ENCODE measurements at regions not wholly inside any gene's neighbourhood (a gene's known extent, or its start where the extent isn't known, plus 50 kb on each side); places are given as distances from the start of the nearest gene placed in this dataset.
"Not testable (repeated sequence)": the region's sequence is repeated elsewhere in the genome, so short reads cannot be mapped to it uniquely, and the experiment has no call there.

DNA sequence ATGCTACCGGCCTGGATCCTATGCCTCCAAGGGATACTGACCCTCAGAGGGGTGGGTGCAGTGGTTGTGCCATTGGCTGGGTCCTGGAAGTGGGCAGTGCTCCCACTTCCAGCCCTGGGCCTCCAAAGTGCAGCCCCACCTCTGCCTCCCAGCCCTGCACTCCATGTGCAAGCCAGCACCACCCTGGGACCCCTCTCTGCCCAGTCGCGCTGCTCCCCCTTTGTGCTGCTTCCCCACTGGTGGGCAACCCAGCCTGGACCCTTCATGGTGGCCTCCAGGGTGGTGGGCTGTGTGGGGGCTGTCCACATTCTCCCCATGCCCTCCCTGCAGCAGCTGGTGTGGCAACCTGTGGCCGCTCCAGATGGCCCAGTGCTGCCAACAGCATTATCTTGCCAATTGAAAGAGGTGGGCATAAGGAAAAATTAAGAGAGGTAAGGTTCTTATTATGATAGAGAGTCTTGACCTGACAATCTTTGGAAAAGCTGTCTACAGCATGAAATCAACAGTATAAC, 309.7 kb downstream of the GUCY2F start:
- DNase-seq (ENCODE audit: low spot score), result no peak

DNA sequence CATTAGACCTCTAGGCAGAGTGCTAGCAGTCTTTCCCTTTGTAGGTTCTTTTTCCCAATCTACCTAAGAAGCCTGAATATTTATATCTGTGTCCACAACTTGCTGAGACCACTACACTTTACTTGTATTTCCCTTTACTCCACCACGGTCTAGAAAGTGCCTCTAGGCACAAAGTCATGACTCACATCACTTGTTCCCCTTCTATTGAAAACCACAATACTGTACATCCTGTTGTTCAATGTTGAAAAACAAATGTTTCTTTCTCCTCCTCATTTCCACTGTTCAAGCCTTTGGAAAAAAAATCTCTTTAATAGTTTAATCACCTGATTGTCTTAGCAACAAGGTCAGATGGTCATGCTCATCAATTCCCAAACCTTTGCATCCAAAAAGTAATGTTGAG, 326.7 kb downstream of the GUCY2F start:
- no peak for DNase-seq (ENCODE audit: low spot score)

DNA sequence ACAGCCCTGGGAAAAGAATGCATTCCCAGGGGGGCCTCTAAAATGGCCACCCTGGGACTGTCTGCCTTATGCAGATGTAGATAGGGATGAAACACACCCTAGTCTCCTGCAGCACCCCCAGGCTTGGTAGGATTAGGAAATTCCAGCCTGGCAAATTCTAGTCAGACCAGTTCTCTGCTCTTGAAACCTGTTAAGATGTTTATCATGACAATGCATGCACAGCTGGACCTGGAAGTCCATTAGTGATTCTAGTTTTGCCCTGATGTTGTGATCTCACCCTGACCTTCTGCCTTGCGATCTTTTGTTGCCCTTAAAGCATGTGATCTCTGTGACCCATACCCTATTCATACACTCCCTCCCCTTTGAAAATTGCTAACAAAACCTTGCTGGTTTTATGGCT, 337.7 kb downstream of the GUCY2F start:
- DNase-seq (ENCODE audit: low spot score), result not testable (repeated sequence)

DNA sequence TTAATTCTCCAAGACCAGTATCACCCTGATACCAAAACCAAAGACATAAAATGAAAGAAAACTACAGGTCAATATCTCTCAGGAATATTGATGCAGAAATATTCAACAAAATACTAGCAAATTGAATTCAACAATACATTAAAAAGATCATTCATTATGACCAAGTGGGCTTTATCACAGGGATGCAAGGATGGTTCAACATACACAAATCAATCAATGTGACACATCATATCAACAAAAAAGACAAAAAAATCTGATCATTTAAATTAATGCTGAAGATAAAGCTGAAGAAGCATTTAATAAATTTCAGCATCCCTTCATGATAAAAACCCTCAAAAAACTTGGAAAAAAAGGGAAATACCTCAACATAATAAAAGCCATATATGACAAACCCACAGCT, 341.4 kb downstream of the GUCY2F start:
- DNase-seq (ENCODE audit: low spot score), result no peak

DNA sequence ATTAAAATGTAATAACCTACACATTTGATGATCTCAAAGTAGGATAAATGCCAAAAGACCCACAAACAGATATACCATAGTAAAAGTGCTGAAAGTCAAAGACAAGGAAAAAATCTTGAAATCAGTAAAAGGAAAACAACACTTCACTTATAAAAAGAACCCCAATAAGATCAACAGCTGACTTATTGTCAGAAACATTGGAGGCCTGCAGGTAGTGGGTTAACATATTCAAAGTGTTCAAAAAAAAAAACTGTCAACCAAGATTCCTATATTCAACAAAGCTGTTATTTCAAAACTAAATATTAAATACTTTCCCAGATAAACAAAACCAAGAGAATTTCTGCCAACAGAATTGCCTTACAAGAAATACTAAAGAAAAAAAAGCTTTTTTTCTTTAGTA, 347.1 kb downstream of the GUCY2F start:
- no peak for DNase-seq (ENCODE audit: low spot score)

DNA sequence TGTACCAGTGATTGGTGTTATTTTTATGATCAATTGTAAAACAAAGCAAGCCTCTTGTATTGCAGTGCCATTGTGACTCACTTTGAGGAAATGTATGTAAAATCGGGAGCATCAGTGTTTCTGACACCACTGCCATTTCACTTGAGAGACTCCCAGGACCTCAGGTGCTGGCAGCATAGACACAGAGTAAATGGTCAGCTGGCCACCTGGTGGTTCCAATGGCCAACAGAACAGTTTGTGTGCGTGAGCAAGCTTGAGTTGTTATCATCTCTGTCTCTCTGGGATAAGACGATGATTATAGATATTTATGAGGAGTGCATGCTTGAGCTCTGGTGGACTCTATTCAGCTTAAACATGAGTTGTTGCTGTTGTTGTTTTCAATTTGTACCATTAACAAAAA, 356.6 kb downstream of the GUCY2F start:
- no peak for DNase-seq (ENCODE audit: low spot score)

DNA sequence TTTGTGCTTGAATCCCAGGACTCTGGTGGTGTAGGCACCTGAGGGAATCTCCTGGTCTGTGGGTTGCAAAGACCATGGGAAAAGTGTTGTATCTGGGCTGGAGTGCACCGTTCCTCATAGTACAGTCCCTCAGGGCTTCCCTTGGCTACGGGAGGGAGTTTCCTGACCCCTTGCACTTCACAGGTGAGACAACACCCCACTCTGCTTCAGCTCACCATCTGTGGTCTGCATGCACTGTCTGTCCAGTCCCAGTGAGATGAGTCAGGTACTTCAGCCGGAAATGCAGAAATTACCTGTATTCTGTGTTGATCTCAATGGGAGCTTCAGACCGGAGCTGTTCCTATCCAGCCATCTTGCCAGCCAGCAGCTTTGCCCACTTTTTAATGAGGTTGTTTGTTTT, 353.0 kb upstream of the IRS4 start:
- no peak for DNase-seq (ENCODE audit: low spot score)

DNA sequence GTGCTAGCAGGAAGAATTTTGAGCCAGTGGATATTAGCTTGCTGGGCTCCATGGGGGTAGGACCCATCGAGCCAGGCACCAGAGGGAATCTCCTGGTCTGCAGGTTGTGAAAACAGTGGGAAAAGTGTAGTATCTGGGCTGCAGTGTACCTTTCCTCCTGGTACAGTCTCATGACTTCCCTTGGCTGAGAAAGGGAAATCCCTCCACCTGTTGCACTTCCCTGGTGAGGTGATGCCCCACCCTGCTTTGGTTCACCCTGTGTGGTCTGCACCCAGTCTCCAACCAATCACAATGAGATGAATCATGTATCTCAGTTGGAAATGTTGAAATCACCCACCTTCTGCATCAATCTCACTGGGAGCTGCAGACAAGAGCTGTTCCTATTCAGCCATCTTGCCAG, 341.4 kb upstream of the IRS4 start:
- DNase-seq (ENCODE audit: low spot score), result no peak

DNA sequence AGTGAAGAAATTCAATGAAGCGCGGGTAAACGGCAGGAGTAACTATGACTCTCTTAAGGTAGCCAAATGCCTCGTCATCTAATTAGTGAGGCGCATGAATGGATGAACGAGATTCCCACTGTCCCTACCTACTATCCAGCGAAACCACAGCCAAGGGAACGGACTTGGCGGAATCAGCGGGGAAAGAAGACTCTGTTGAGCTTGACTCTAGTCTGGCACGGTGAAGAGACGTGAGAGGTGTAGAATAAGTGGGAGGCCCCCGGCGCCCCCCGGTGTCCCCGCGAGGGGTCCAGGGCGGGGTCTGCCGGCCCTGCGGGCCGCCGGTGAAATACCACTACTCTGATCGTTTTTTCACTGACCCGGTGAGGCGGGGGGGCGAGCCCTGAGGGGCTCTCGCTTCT, 317.8 kb upstream of the IRS4 start:
- DNase-seq (ENCODE audit: low spot score), result not testable (repeated sequence)

DNA sequence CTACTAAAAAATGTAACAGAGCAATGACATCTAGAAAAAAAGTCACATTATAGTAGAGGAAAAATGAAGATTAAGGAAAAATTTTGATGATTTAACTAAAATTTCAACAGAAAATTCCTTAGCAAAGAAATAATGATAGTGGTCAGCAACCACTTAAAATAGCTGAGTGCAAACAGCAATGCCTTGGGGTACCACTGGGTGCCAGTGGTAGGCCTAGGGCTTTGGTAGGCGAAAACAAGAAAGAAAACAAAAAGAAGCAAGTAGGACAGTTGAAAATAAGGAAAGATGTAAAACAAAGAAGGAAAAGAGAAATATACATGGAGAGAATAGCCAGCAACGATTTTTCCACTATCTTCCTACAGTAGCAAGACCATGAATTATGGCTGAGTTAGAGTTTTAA, 313.5 kb upstream of the IRS4 start:
- DNase-seq (ENCODE audit: low spot score), result no peak

DNA sequence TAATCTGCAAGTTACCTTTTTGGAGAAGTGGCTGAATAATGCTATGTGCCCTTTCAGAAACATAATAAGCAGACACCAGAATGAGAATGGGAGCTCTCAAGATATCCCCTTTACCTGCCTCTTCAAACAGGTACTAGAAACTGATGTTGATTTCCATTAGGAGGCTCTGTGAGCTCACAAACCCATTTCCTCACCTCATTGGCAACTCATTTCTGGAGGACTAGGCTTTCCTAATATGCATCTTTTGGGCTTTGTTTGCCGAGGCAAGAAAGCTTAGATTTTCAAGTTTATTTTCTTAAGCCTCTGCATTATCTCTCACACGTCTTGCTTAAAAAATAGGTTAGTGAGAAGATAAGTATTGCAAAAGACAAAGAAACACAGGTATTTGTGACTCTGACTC, 313.1 kb upstream of the IRS4 start:
- DNase-seq (ENCODE audit: low spot score), result no peak

DNA sequence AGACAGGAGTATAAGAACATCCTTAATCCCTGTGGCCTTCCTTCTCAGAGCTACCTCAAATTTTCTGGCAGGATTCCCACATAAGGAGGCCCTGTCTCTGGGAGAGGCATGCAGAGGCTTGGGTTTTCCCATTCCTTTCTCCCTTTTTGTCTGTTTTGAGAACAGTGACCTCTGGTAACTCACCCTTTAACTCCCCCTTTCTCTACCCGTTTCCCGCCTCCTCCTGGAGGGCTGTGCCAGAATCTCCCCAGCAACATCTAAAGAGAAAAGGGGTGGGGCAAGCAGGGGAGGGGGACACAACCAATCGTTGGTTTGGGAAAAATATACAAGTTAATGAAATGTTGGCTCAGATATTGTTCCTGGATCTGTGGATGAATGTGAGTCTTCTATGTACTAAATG, 303.7 kb upstream of the IRS4 start:
- no peak for DNase-seq (ENCODE audit: low spot score)

DNA sequence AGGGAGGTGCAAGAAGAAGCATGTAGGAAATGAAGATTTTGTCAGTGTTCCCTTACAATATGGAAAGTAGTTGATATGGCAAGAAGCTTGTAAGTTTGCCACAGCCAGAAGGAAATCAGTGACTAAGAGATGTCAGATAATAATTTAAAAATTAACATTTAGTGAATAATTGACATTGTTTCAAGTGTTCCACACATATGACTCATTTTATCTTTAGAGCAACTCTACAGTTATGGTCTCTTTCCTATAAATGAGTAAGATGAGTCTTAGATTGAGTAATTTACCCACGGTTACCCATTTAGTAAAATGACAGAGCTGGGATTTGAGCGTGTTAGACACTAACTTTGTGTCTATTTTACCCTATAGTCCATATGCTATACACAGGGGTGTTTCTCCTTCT, 300.3 kb upstream of the IRS4 start:
- DNase-seq (ENCODE audit: low spot score), result no peak

DNA sequence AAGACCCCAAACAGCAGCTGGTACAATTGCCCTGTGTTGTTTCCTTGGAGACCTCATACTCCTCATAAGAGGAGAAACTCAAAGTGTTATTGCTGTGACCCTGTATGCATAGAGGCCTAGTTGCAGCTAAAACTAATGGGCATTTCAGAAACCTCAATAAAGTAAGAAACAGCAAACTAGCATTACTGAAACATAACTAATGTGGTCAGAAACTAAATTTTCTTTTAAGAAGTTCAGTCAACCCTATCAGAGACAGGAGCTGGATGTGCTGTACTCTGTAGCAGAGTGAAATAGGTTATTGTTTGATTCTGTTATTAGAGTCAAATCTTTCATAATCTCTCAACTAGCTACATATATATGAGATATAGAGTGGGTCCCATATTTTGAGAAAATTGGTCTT, 257.5 kb upstream of the IRS4 start:
- DNase-seq (ENCODE audit: low spot score), result no peak

DNA sequence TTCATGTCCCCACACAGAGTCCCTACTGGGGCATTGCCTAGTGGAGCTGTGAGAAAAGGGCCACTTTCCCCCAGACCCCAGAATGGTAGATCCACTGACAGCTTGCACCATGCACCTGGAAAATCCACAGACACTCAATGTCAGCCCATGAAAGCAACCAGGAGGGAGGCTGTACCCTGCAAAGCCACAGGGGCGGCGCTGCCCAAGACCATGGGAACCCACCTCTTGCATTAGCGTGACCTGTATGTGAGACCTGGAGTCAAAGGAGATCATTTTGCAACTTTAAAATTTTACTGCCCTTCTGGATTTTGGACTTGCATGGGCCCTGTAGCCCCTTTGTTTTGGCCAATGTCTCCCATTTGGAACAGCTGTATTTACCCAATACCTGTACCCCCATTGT, 236.5 kb upstream of the IRS4 start:
- not testable (repeated sequence) for DNase-seq (ENCODE audit: low spot score)

DNA sequence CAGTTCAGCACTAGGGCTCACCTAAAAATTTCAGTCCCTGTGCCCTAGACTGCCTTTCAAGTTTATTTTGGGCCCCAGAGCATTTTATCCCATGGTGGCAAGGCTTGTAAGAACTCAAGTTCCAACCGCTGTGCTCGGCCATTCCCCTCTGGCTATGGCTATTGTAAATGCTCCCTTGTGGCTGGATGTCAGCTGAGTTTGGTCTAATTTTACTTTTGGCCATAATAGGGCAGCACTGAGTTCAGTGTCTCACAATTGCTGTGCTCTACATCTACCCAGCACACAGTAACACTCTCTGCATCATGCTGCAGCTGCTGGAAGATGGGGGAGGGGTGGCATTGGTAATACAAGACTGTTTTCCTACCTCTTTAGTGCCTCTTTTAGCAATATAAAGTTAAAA, 210.8 kb upstream of the IRS4 start:
- no peak for DNase-seq (ENCODE audit: low spot score)

DNA sequence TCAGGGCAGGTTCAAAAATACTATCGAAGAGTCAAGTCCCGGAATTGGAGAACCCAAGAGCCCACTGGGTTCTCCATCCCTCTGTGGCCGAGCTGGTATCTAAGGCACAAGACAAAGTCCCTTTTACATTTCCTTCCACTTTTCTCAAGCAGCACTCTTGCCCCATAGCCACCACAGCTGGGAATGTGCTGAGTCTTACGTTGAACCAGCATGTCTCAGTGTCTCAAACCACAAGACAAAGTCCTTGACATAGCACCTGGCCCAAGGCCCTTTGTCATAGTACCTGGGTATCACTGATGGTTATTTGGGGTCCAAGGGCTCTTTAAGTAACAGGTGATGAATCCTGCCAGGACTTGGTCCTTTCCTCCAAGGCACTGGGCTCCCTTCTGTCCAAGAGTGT, 210.2 kb upstream of the IRS4 start:
- no peak for DNase-seq (ENCODE audit: low spot score)

DNA sequence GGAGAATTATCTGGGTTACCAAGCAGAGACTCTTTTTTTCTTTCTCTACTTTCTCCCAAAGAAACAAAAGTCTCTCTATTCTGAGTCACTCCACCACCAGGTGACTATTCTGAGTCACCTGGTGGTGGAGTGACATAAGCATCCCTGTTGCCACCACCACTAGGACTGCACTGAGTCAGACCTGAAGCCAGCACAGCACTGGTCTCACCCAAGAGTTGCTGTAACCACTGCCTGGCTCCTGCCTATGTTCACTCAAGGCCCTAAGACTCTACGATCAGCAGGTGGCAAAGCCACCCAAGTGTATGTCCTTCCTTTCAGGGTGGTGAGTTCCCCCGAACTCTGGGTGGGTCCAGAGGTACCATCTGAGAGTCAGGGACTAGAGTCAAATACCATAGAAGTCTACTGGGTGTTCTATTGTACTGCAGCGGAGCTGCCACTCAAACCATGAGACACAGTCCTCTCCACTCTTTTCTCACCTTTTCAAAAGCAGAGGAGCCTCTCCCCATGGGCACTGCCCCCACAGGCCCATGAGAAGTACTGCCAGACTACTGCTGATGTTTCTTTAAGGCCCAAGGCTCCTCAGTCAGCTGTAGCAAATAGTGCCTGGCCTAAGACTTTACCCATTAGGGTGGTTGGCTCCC, 209.6 kb upstream of the IRS4 start:
- no peak for DNase-seq (ENCODE audit: low spot score)

DNA sequence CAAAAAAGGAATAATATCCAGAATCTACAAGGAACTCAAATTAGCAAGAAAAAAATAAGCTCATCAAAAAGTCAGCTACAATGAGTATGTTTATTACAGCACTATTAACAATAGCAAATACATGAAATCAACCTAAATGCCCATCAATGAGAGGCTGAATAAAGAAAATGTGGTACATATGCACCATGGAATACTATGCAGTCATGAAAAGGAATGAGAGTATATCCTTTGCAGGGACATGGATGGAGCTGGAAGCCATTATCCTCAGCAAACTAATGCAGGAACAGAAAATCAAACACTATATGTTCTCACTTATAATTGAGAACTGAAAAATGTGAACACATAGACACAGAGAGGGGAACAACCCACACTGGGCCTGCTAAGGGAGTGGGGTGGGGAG, 178.4 kb upstream of the IRS4 start:
- DNase-seq (ENCODE audit: low spot score), result no peak

DNA sequence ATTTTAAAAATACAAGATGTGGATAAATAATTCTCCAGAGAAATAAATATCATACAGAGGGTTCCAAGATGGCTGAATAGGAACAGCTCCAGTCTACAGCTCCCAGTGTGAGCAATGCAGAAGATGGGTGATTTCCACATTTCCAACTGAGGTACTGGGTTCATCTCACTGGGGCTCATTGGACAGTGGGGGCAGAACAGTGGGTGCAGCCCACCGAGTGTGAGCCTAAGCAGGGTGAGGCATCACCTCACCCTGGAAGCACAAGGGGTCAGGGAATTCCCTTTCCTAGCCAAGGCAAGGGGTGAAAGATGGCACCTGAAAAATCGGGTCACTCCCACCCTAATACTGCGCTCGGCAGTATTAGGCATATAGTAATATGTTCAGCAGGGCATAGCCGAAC, 167.5 kb upstream of the IRS4 start:
- not testable (repeated sequence) for DNase-seq (ENCODE audit: low spot score)

DNA sequence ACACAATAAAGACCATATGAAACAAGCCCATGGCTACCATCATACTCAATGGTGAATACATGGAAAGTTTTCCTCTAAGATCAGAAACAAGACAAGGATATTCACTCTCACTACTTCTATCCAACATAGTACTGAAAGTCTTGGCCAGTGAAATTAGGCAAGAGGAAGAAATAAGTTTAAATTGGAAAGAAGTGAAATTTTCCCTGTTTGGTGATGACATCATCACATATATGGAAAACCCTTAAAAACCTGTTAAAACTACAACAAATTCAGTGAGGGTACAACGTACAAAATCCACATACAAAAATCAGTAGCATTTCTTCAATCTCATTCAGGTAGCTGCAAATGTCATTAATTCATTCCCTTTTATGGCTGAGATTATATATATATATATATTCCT, 164.0 kb upstream of the IRS4 start:
- DNase-seq (ENCODE audit: low spot score), result no peak

DNA sequence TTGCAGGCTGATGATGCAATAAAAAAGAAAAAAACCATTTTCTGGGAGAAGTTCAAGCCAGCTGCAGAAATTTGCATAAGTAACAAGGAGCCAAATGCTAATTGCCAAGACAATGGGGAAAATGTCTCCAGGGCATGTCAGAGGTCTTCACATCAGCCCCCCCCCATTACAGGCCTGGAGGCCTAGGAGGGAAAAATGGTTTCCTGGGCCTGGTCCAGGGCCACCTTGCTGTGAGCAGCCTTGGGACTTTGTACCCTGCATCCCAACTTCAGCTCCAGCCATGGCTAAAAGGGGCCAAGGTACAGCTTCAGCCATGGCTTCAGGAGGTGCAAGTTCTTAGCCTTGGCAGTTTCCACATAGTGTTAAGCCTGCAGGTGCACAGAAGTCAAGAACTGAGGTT, 160.0 kb upstream of the IRS4 start:
- DNase-seq (ENCODE audit: low spot score), result not testable (repeated sequence)

DNA sequence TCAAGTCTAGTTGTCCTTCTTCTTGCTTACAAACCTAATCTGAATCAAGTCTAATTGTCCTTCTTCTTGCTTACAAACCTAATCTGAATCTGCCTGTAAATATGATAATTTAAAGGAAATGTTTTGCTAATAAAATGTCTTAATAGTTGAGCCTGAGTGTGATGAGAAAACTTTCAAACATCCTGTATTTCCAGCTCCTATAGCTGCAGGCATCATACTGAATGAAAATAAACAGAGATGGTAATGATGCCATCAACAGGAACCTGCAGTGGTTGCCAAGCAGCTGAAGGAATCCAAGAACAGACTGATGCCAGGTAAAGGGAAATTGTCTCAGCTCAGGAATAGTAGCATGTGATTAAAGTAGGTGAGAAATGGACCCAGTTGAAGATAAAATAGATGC, 156.1 kb upstream of the IRS4 start:
- DNase-seq (ENCODE audit: low spot score), result no peak

DNA sequence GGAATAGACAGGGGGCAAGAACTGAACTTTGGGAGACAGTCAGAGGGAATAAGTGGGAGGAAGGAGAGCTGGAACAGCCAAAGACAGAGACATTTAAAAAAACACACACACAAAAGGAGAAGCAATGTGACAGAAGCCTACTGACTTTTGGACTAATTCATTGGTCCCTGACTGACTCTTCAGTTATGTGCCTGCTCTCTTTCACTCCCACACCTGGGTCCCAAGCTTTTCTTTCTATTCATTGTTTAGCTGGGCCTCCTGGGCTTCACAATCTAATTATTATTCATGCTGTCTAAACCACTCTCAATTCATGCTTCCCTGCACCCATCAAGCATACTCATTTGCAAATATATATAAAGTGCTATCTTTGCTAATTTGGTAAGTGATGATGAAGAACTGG, 139.2 kb upstream of the IRS4 start:
- DNase-seq (ENCODE audit: low spot score), result no peak

DNA sequence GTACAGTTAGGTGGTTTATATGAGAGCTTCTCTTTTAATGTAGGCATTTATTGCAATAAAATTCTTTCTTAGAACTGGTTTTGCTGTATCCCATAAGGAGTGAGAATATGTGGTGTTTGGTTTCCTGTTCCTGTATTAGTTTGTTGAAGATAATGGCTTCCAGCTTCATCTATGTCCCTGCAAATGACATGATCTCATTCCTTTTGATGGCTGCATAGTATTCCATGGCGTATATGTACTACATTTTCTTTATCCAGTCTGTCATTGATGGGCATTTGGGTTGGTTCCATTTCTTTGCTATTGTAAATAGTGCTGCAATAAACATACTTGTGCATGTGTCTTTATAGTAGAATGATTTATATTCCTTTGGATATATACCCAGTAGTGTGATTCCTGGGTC, 106.7 kb upstream of the IRS4 start:
- DNase-seq (ENCODE audit: low spot score), result not testable (repeated sequence)
